ENCODE measurements at regions not wholly inside any gene's neighbourhood (a gene's known extent, or its start where the extent isn't known, plus 50 kb on each side); places are given as distances from the start of the nearest gene placed in this dataset.

DNA sequence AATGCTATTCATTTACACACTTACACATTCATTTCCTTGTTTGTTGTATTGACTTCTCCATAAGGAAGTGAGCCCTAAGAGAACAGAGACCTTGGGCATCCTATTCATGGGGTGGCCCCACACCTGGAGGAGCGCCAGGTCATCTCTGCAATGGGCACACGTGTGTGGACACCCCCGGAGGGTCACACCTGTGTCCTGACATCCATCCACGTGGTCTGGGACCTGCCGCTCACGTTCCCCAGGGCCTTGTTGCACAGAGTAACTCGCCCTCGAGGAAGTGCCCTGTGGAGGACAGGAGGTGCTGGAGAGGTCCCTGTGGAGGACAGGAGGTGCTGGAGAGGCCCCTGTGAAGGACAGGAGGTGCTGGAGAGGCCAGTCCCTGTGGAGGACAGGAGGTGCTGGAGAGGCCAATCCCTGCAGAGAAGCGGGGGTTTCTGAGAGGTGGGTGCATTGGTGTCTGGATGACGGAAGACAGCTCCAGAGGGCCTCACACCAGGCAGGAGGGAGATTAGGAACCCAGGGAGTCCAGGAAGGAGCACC lies 73.2 kb upstream of the GPC1 start:
- TF ChIP-seq, protein P1, sequence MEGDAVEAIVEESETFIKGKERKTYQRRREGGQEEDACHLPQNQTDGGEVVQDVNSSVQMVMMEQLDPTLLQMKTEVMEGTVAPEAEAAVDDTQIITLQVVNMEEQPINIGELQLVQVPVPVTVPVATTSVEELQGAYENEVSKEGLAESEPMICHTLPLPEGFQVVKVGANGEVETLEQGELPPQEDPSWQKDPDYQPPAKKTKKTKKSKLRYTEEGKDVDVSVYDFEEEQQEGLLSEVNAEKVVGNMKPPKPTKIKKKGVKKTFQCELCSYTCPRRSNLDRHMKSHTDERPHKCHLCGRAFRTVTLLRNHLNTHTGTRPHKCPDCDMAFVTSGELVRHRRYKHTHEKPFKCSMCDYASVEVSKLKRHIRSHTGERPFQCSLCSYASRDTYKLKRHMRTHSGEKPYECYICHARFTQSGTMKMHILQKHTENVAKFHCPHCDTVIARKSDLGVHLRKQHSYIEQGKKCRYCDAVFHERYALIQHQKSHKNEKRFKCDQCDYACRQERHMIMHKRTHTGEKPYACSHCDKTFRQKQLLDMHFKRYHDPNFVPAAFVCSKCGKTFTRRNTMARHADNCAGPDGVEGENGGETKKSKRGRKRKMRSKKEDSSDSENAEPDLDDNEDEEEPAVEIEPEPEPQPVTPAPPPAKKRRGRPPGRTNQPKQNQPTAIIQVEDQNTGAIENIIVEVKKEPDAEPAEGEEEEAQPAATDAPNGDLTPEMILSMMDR (conservative IDR thresholded peaks at IDR 0.05; ENCODE audit: control insufficient read depth, insufficient read depth, low read depth, low read length), result no peak

DNA sequence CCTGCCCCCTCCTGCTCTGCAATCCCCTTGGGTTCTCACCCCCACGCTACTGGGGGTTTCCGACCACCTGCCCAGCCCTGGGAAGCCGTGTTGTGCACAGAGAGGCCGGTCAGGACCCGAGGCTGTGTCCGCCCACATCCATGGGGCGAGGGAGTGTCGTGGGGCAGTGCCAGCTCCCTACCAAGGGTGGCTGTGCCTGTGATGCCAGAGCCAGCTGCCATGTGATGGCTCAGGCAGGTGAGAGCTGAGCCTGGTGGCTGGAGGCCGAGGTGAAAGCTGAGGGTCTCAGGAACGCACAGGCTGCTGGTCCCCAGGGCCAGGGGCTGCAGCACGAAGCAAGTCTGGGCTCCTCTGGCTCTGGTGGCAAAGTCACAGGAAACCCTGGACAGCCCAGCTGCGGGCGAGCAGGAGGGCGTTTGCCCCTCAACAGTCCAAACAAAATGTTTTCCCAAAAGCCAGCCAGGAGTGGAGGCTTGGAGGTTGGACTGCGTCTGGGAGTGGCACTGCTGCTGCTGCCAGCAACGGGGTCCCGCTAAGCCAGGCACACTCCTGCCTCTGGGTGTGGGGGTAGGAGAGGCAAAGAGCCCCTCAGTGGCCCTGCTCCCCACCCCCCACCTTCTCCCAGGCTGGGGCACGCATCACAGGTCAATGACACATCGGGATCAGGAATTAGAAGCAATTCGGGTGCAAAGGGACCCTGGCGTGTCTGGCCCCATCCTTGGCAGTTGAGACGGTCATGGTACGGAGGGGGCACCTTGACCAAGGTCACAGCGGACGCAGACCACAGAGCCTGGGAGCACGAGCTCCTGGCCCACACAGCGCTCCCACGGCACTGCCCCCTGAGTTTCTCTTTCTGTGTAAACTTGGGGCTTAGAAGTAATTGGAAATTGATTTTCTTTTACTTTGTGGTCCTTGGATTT lies 72.4 kb upstream of the GPC1 start:
- H3K4me3 ChIP-seq (ENCODE audit: control insufficient read depth, low read depth, low read length), result no peak overlapping the region
- TF ChIP-seq, protein P1 (conservative IDR thresholded peaks at IDR 0.05; ENCODE audit: control insufficient read depth, insufficient read depth, low read depth, low read length), result no peak
- DNase-seq (ENCODE audit: low read depth), result no peak

More for the DNA sequence above, 73.2 kb upstream of the GPC1 start:
- DNase-seq (ENCODE audit: low read depth), result no peak
- H3K4me3 ChIP-seq (ENCODE audit: control insufficient read depth, low read depth, low read length), result no peak overlapping the region

DNA sequence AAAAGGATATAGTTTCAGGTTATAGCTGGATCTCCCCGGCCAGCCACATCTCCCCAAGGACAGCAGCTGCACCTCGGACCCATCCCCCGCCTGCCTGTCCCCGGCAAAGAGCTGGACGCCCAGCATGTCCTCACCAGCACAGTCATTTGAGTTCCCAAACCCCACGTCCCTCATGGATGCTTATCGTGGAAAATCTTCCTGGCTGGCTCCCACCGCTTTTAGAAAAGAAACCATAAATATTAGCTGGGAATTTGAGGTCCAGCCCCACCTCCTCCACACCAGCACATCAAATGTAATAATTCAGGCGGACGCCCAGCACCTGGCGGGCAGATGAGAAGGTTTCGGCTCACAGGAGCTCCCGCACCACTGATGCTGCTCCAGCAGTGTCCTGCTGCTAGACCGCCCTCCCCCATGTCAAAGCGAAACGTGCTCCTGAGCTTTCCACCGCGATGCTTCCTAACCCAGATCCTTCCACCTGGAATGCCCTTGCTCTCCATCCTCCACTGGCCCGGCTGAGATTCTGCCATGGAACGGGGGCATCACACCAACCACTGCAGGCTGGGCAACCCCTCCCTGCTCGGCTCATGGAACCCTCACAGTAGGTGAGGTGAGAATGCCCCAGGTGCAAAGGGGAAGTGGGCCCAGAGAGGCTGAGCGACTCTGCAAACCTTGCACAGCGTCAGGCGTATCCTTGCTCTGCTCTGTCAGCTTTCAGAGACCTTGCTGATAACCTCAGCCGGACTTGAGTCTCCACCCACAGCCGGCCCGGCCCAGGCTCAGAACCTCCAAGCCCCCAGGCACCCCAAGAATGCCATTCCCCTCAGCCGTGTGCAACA lies 71.5 kb upstream of the GPC1 start:
- no peak overlapping the region for H3K4me3 ChIP-seq (ENCODE audit: control insufficient read depth, low read depth, low read length)

DNA sequence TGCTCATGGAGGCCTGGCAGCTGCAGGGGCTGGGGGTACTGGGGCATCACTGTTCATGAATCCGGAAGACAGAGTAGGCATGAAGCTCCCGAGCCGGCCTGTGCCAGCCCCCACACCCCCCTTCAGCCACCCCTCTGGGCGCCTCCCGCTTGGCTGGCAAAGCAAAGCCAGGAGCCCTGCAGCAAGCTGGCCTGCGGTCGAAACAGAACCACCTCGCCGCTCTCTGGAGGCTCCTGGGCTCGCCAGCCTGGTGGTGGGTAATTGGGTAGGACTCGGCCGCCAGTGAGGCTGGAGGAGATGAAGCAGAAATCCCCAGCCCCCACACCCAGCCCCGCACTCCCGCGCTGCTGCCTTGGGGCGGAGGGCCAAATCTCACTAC lies 70.9 kb upstream of the GPC1 start:
- no peak overlapping the region for H3K4me3 ChIP-seq (ENCODE audit: control insufficient read depth, low read depth, low read length)
- TF ChIP-seq, protein P1 (conservative IDR thresholded peaks at IDR 0.05; ENCODE audit: control insufficient read depth, insufficient read depth, low read depth, low read length), result no peak
- DNase-seq (ENCODE audit: low read depth), result no peak

More for the DNA sequence above, 71.5 kb upstream of the GPC1 start:
- no peak for DNase-seq (ENCODE audit: low read depth)
- TF ChIP-seq, protein P1 (conservative IDR thresholded peaks at IDR 0.05; ENCODE audit: control insufficient read depth, insufficient read depth, low read depth, low read length), result no peak

DNA sequence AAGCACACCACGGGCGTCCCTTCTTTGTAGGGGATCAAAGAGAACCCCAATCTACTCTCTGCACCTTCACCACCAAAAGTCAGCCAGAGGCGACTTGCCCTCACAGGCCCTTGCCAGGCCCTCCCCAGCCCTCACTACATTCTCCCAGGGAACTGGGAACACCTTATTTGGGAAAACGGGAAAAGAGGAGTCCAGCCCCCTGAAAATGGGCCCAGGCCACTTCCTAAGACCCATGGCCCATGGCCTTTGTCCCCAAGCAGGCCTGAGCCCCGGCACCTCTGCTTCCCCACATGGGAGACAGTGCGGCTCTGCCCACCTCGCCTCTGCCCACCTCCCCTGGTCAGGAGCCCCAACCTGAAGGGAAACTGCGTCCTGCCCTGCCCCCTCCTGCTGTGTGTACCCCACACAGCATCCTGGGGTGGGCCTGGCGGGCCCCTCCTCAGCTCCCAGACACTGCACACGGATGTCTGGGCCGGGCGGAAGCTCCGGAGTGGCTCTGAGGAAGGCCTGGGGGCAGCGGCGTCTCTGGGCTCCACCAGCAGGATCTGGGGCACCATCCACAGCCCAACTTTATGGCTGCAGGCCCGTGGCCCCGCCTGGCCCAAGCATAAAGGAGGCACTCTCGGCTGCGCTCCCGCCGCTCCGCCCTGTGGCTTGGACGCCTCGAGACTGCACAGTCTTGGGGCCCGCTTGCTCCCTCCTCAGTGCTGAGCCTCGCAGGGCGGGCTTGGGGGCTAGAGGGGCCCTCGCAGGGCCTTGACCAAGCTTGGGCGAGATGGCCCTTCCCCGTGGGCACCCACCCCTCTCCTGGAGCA lies 70.3 kb upstream of the GPC1 start:
- H3K4me3 ChIP-seq (ENCODE audit: control insufficient read depth, low read depth, low read length), result no peak overlapping the region
- TF ChIP-seq, protein P1 (conservative IDR thresholded peaks at IDR 0.05; ENCODE audit: control insufficient read depth, insufficient read depth, low read depth, low read length), result no peak
- no peak for DNase-seq (ENCODE audit: low read depth)

DNA sequence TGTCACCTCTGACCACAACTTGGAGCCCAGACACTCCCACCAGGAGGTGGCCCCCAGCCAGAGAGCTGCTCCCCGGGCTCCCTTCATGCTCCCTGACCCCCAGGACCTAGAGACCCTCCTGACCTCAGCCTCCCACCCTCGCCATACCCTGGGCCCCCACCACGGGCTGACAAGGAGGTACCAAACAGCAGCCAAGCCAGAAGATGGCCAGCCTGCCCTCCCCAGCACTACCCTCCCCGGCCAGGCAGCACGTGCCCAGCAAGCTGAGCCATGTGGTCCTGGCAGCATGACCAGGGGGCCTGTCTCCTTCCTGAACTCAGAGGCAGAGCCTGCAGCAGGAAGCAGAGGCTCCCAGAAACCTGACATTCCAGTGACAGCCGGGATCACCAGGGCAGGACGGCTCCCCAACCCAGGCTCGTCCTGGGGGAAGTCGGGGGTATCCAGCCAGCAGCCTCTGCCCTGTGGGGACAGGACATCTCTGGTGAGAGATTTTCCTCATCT lies 69.4 kb upstream of the GPC1 start:
- TF ChIP-seq, protein P1 (conservative IDR thresholded peaks at IDR 0.05; ENCODE audit: control insufficient read depth, insufficient read depth, low read depth, low read length), result no peak
- no peak overlapping the region for H3K4me3 ChIP-seq (ENCODE audit: control insufficient read depth, low read depth, low read length)
- no peak for DNase-seq (ENCODE audit: low read depth)

All from fibroblast of mammary gland (primary cell).